GM12892 (cell line): ENCODE measurements at regions not wholly inside any gene's neighbourhood (a gene's known extent, or its start where the extent isn't known, plus 50 kb on each side); places are given as distances from the start of the nearest gene placed in this dataset.

Source experiments
- POLR2A ChIP-seq: IDR thresholded peaks from 2 replicates; pipeline ENCODE4 v1.6.1; 2011; ENCODE audit warnings: low read depth, low read length, control low read depth
- POLR2AphosphoS5 ChIP-seq: IDR thresholded peaks from 2 replicates; pipeline ENCODE4 v1.6.1; 2011; ENCODE audit warnings: low read depth, low read length, control low read depth
- TAF1 ChIP-seq: IDR thresholded peaks from 2 replicates; pipeline ENCODE4 v1.6.1; 2011; ENCODE audit warnings: low read depth, mild to moderate bottlenecking, control low read depth, low read length, borderline replicate concordance

GRCh38 chr7:24050991-24051560 lies 232.9 kb upstream of the NPY start:
- no peak for TF ChIP-seq POLR2AphosphoS5
- no peak for TF ChIP-seq POLR2A
- no peak for TF ChIP-seq TAF1
